ENCODE measurements at regions not wholly inside any gene's neighbourhood (a gene's known extent, or its start where the extent isn't known, plus 50 kb on each side); places are given as distances from the start of the nearest gene placed in this dataset.

GRCh38 chr17:14499976-14500375 lies 199.1 kb downstream of the HS3ST3B1 start:
- no peaks in the 10 kb centered on the region for H4K20me1 ChIP-seq (ENCODE audit: insufficient read depth, low read length)
- no peak for DNase-seq
- H3K4me3 ChIP-seq (ENCODE audit: low read length): no peak overlapping the region
- no peak overlapping the region for H3K4me2 ChIP-seq (ENCODE audit: low read depth, low read length)
- TF ChIP-seq EZH2 (optimal IDR thresholded peaks at IDR 0.05; ENCODE audit: low read depth, low read length): no peak
- no peak for TF ChIP-seq EZH2phosphoT487 (IDR thresholded peaks at IDR 0.05; ENCODE audit: low read length)
- no peak for TF ChIP-seq CTCF (IDR thresholded peaks at IDR 0.05; ENCODE audit: low read length)
- no peak overlapping the region for H2AFZ ChIP-seq (ENCODE audit: low read length)
- no peaks in the 10 kb centered on the region for H3K79me2 ChIP-seq (ENCODE audit: low read length)
- H3K27ac ChIP-seq (ENCODE audit: low read length): no peak overlapping the region
- H3K9me3 ChIP-seq (replicated peaks; ENCODE audit: insufficient read depth, low read length): no peaks in the 10 kb centered on the region
- H3F3A ChIP-seq (ENCODE audit: insufficient read depth, low read length): no peaks in the 10 kb centered on the region
- H3K36me3 ChIP-seq (replicated peaks; ENCODE audit: insufficient read depth, low read length): no peaks in the 10 kb centered on the region
- no peaks in the 10 kb centered on the region for H3K4me1 ChIP-seq (ENCODE audit: low read length)
- no peak overlapping the region for H3K9ac ChIP-seq (ENCODE audit: low read length)
- no peaks in the 10 kb centered on the region for H3K9me2 ChIP-seq (replicated peaks; ENCODE audit: insufficient read depth, low read length)
- H3K27me3 ChIP-seq (replicated peaks; ENCODE audit: insufficient read depth, low read length): no peaks in the 10 kb centered on the region

GRCh38 chr17:14498812-14499211 lies 197.9 kb downstream of the HS3ST3B1 start:
- H3K9me3 ChIP-seq (replicated peaks; ENCODE audit: insufficient read depth, low read length): no peaks in the 10 kb centered on the region
- H3K4me2 ChIP-seq (ENCODE audit: low read depth, low read length): no peak overlapping the region
- H3K79me2 ChIP-seq (ENCODE audit: low read length): no peaks in the 10 kb centered on the region

GRCh38 chr17:14494161-14494560 lies 193.3 kb downstream of the HS3ST3B1 start:
- no peaks in the 10 kb centered on the region for H3K36me3 ChIP-seq (replicated peaks; ENCODE audit: insufficient read depth, low read length)
- no peak overlapping the region for H2AFZ ChIP-seq (ENCODE audit: low read length)
- no peak overlapping the region for H3K9ac ChIP-seq (ENCODE audit: low read length)
- TF ChIP-seq CTCF (IDR thresholded peaks at IDR 0.05; ENCODE audit: low read length) (no peak), EZH2 (optimal IDR thresholded peaks at IDR 0.05; ENCODE audit: low read depth, low read length) (no peak), EZH2phosphoT487 (IDR thresholded peaks at IDR 0.05; ENCODE audit: low read length) (no peak)
- H4K20me1 ChIP-seq (ENCODE audit: insufficient read depth, low read length): no peaks in the 10 kb centered on the region
- no peaks in the 10 kb centered on the region for H3K9me2 ChIP-seq (replicated peaks; ENCODE audit: insufficient read depth, low read length)
- DNase-seq: no peak
- no peaks in the 10 kb centered on the region for H3K27me3 ChIP-seq (replicated peaks; ENCODE audit: insufficient read depth, low read length)
- H3K79me2 ChIP-seq (ENCODE audit: low read length): no peaks in the 10 kb centered on the region
- H3K4me1 ChIP-seq (ENCODE audit: low read length): no peaks in the 10 kb centered on the region
- no peaks in the 10 kb centered on the region for H3F3A ChIP-seq (ENCODE audit: insufficient read depth, low read length)
- H3K9me3 ChIP-seq (replicated peaks; ENCODE audit: insufficient read depth, low read length): no peaks in the 10 kb centered on the region
- H3K4me2 ChIP-seq (ENCODE audit: low read depth, low read length): no peak overlapping the region
- H3K4me3 ChIP-seq (ENCODE audit: low read length): no peak overlapping the region
- H3K27ac ChIP-seq (ENCODE audit: low read length): no peak overlapping the region

More at GRCh38 chr17:14498812-14499211, 197.9 kb downstream of the HS3ST3B1 start:
- H3K36me3 ChIP-seq (replicated peaks; ENCODE audit: insufficient read depth, low read length): no peaks in the 10 kb centered on the region
- H4K20me1 ChIP-seq (ENCODE audit: insufficient read depth, low read length): no peaks in the 10 kb centered on the region
- H3K27me3 ChIP-seq (replicated peaks; ENCODE audit: insufficient read depth, low read length): no peaks in the 10 kb centered on the region
- H2AFZ ChIP-seq (ENCODE audit: low read length): no peak overlapping the region
- H3K4me1 ChIP-seq (ENCODE audit: low read length): no peaks in the 10 kb centered on the region
- DNase-seq: no peak
- no peaks in the 10 kb centered on the region for H3F3A ChIP-seq (ENCODE audit: insufficient read depth, low read length)
- H3K9me2 ChIP-seq (replicated peaks; ENCODE audit: insufficient read depth, low read length): no peaks in the 10 kb centered on the region
- H3K27ac ChIP-seq (ENCODE audit: low read length): no peak overlapping the region
- H3K4me3 ChIP-seq (ENCODE audit: low read length): no peak overlapping the region
- H3K9ac ChIP-seq (ENCODE audit: low read length): no peak overlapping the region
- TF ChIP-seq EZH2phosphoT487 (IDR thresholded peaks at IDR 0.05; ENCODE audit: low read length) (no peak), CTCF (IDR thresholded peaks at IDR 0.05; ENCODE audit: low read length) (no peak), EZH2 (optimal IDR thresholded peaks at IDR 0.05; ENCODE audit: low read depth, low read length) (no peak)
